Peyer's patch (tissue), 4 donors: ENCODE measurements at regions not wholly inside any gene's neighbourhood (a gene's known extent, or its start where the extent isn't known, plus 50 kb on each side); places are given as distances from the start of the nearest gene placed in this dataset.

Experiments used
- DNase-seq, 3 donors: peaks; one replicate each; pipeline ENCODE4 v3.0.0-alpha.2; 2017 to 2019
- H3K27ac ChIP-seq, 4 donors: fragments of 200-600 bp; sonication (generic); one replicate each; pipeline ENCODE4 v1.5.1; 2016 to 2019
- H3K27me3 ChIP-seq, 2 donors: fragments of 200-600 bp; sonication (generic); one replicate each; pipeline ENCODE4 v1.5.1; 2019
- H3K36me3 ChIP-seq, 3 donors: fragments of 200-600 bp; sonication (generic); one replicate each; pipeline ENCODE4 v1.5.1; 2016 to 2019
- H3K4me1 ChIP-seq, 4 donors: fragments of 200-600 bp; sonication (generic); one replicate each; pipeline ENCODE4 v1.5.1; 2016 to 2019
- H3K4me3 ChIP-seq, 4 donors: fragments of 200-600 bp; sonication (generic); 1 replicate in 3 of 4; 2 replicates in 1 of 4; pipeline ENCODE4 v1.5.1; 2016 to 2019; ENCODE audit warnings: mild to moderate bottlenecking in 1 of 4
- H3K9me3 ChIP-seq, 4 donors: fragments of 200-600 bp; sonication (generic); one replicate each; pipeline ENCODE4 v1.5.1; 2016 to 2019; ENCODE audit warnings: mild to moderate bottlenecking in 1 of 4
- POLR2A ChIP-seq, 2 donors: fragments of 450-650 bp; IDR thresholded peaks; one replicate each; pipeline ENCODE4 v1.5.1; 2017; ENCODE audit warnings: antibody characterized with exemption in 2 of 2, mild to moderate bottlenecking in 2 of 2, moderate library complexity in 2 of 2
- TF ChIP-seq, protein P1 (sequence below), 6 experiments: fragments of 450-650 bp in 4 of 6; fragments of 200-600 bp in 2 of 6; sonication (generic) in 1 of 6; IDR thresholded peaks; one replicate each; pipeline ENCODE4 v1.5.1; 2017 to 2019; ENCODE audit warnings: antibody characterized with exemption in 6 of 6, mild to moderate bottlenecking in 3 of 6, moderate library complexity in 1 of 6

GRCh38 chr2:8391584-8391983 is 290.3 kb upstream of the ID2 start:
- no peak for DNase-seq

GRCh38 chr2:8392098-8392866 is 289.6 kb upstream of the ID2 start:
- TF ChIP-seq, protein P1, sequence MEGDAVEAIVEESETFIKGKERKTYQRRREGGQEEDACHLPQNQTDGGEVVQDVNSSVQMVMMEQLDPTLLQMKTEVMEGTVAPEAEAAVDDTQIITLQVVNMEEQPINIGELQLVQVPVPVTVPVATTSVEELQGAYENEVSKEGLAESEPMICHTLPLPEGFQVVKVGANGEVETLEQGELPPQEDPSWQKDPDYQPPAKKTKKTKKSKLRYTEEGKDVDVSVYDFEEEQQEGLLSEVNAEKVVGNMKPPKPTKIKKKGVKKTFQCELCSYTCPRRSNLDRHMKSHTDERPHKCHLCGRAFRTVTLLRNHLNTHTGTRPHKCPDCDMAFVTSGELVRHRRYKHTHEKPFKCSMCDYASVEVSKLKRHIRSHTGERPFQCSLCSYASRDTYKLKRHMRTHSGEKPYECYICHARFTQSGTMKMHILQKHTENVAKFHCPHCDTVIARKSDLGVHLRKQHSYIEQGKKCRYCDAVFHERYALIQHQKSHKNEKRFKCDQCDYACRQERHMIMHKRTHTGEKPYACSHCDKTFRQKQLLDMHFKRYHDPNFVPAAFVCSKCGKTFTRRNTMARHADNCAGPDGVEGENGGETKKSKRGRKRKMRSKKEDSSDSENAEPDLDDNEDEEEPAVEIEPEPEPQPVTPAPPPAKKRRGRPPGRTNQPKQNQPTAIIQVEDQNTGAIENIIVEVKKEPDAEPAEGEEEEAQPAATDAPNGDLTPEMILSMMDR (IDR thresholded peaks at IDR 0.05), result no peak
- no peak for TF ChIP-seq POLR2A (IDR thresholded peaks at IDR 0.05)
- Histone ChIP-seq H3K4me3 (no peak overlapping the region), H3K4me1 (no peaks in the 10 kb centered on the region), H3K9me3 (no peaks in the 10 kb centered on the region), H3K27me3 (no peaks in the 10 kb centered on the region), H3K36me3 (no peaks in the 10 kb centered on the region), H3K27ac (no peak overlapping the region)
- DNase-seq, result no peak

More at GRCh38 chr2:8391584-8391983, 290.3 kb upstream of the ID2 start:
- no peak overlapping the region for H3K4me3 ChIP-seq
- H3K4me1 ChIP-seq, result no peaks in the 10 kb centered on the region
- TF ChIP-seq POLR2A (IDR thresholded peaks at IDR 0.05), result no peak
- TF ChIP-seq, protein P1 (IDR thresholded peaks at IDR 0.05), result no peak
- H3K27ac ChIP-seq, result no peak overlapping the region
- H3K27me3 ChIP-seq, result no peaks in the 10 kb centered on the region
- no peaks in the 10 kb centered on the region for H3K9me3 ChIP-seq
- H3K36me3 ChIP-seq, result no peaks in the 10 kb centered on the region

DNA sequence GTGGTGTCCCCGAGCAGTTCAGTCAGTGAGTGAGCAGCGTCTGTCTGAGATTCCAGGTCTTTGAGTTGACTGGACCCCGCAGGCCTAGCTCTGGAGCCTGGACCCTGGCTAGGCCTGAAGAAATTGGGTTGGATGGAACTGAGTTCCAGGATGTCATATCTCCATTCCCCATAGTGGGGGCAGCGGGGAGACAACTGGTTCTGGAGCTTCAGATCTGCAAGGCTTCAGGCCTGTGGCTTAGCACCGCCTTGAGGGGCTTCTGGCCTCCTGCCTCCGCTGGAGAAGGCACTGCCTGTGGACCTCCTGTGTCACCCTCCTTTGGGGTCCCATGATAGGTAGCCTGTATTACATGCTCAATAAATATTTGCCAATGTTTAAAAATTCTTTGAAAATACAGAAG is 288.4 kb upstream of the ID2 start:
- Histone ChIP-seq H3K36me3 (no peaks in the 10 kb centered on the region), H3K27ac (no peak overlapping the region), H3K27me3 (no peaks in the 10 kb centered on the region), H3K4me3 (no peak overlapping the region), H3K4me1 (no peaks in the 10 kb centered on the region), H3K9me3 (no peaks in the 10 kb centered on the region)
- TF ChIP-seq, protein P1 (IDR thresholded peaks at IDR 0.05), result no peak
- no peak for TF ChIP-seq POLR2A (IDR thresholded peaks at IDR 0.05)
- DNase-seq, result no peak

- Histone ChIP-seq H3K36me3 (no peaks in the 10 kb centered on the region), H3K9me3 (no peaks in the 10 kb centered on the region), H3K27me3 (no peaks in the 10 kb centered on the region), H3K4me1 (no peaks in the 10 kb centered on the region), H3K27ac (no peak overlapping the region), H3K4me3 (no peak overlapping the region)
- TF ChIP-seq, protein P1 (IDR thresholded peaks at IDR 0.05), result no peak
- TF ChIP-seq POLR2A (IDR thresholded peaks at IDR 0.05), result no peak
- DNase-seq, result no peak
Measured at GRCh38 chr2:8394131-8394530, 287.7 kb upstream of the ID2 start.

DNA sequence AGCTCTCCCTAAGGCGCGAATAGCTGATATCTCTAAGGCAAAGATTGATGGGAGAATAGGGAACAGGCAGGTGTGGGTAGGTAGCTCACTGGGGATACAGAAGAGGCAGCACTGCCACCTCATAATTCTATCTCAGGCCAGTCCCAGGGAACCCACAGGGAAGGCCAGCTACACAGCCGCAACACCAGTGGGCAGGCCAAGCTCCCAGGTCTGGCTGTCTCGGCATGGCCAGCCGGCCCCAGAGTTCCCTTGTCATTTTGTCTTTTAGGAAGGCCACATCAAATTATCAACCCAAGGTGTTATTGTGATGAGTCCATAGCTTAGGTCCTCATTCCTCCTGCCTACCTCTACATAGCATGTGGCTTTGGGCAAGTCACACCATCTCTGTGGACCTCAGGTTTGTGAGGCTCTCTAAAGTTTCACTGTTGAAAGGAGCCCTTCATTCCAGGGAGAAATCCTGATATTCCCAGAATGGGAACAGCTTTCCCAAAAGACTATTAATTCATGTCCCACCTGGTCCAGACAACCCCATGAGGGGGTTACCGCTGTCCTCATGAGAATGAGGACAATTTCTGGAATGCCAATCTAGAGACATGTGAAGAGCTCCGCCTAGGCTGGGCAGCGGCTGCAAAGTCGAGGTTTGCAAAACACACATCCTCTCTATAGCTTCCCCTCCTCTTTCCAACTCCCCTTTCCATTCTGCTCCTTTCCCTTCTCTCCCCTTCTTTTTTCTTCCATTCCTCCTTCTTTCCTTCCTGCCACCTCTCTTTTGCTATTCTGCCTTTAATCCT is 287.1 kb upstream of the ID2 start:
- Histone ChIP-seq H3K36me3 (no peaks in the 10 kb centered on the region), H3K4me1 (no peaks in the 10 kb centered on the region), H3K27ac (no peak overlapping the region), H3K27me3 (no peaks in the 10 kb centered on the region), H3K9me3 (no peaks in the 10 kb centered on the region), H3K4me3 (no peak overlapping the region)
- TF ChIP-seq POLR2A (IDR thresholded peaks at IDR 0.05), result no peak
- TF ChIP-seq, protein P1 (IDR thresholded peaks at IDR 0.05), result no peak
- DNase-seq, result no peak
